Stimulated activated CD4-positive, alpha-beta T cell treated with anti-CD3 and anti-CD28 coated beads, Interleukin-1b, Interleukin-23, amount 100 ng/mL, for 48 hours (primary cell): ENCODE measurements at regions not wholly inside any gene's neighbourhood (a gene's known extent, or its start where the extent isn't known, plus 50 kb on each side); places are given as distances from the start of the nearest gene placed in this dataset.
"Not testable (repeated sequence)": the region's sequence is repeated elsewhere in the genome, so short reads cannot be mapped to it uniquely, and the experiment has no call there.

Experiments
- DNase-seq: peaks from one replicate; pipeline ENCODE4 v3.0.0-alpha.2; 2020

- no peak for DNase-seq
Measured at GRCh38 chr4:67035986-67036385, 509.3 kb downstream of the CENPC start.

- DNase-seq, result no peak
Measured at GRCh38 chr4:67035501-67035900, 509.8 kb downstream of the CENPC start.

- DNase-seq, result no peak
Measured at GRCh38 chr4:67030636-67031035, 514.7 kb downstream of the CENPC start.

GRCh38 chr4:67020438-67020797, 524.9 kb downstream of the CENPC start:
- DNase-seq, result no peak

- DNase-seq, result no peak
Measured at GRCh38 chr4:67019686-67020437, 525.4 kb downstream of the CENPC start.

- no peak for DNase-seq
Measured at GRCh38 chr4:67014592-67014991, 530.7 kb downstream of the CENPC start.

- no peak for DNase-seq
Measured at GRCh38 chr4:67006791-67007190, 538.5 kb downstream of the CENPC start.

- DNase-seq, result no peak
Measured at GRCh38 chr4:66991521-66991920, 553.8 kb downstream of the CENPC start.

- DNase-seq, result no peak
Measured at GRCh38 chr4:66974665-66975064, 570.6 kb downstream of the CENPC start.

GRCh38 chr4:66972087-66972486, 573.2 kb downstream of the CENPC start:
- no peak for DNase-seq

GRCh38 chr4:66964467-66964866, 580.8 kb downstream of the CENPC start:
- no peak for DNase-seq

GRCh38 chr4:66963084-66963483, 582.2 kb downstream of the CENPC start:
- no peak for DNase-seq

- DNase-seq, result no peak
Measured at GRCh38 chr4:66959207-66959606, 586.1 kb downstream of the CENPC start.

- no peak for DNase-seq
Measured at GRCh38 chr4:66956852-66957251, 588.5 kb downstream of the CENPC start.

GRCh38 chr4:66956426-66956825, 588.9 kb downstream of the CENPC start:
- DNase-seq, result no peak

GRCh38 chr4:66955784-66956183, 589.5 kb downstream of the CENPC start:
- DNase-seq, result no peak

GRCh38 chr4:66949419-66949818, 595.9 kb downstream of the CENPC start:
- no peak for DNase-seq

- DNase-seq, result no peak
Measured at GRCh38 chr4:66946761-66947160, 598.5 kb downstream of the CENPC start.

GRCh38 chr4:66943112-66943511, 602.2 kb downstream of the CENPC start:
- no peak for DNase-seq

- not testable (repeated sequence) for DNase-seq
Measured at GRCh38 chr4:66931981-66932380, 613.3 kb downstream of the CENPC start.

- DNase-seq, result no peak
Measured at GRCh38 chr4:66930206-66930605, 615.1 kb downstream of the CENPC start.

- DNase-seq, result no peak
Measured at GRCh38 chr4:66929748-66930147, 615.6 kb downstream of the CENPC start.

GRCh38 chr4:66928881-66929280, 616.4 kb downstream of the CENPC start:
- not testable (repeated sequence) for DNase-seq

- DNase-seq, result no peak
Measured at GRCh38 chr4:66927937-66928336, 617.4 kb downstream of the CENPC start.

GRCh38 chr4:66926687-66927086, 618.6 kb downstream of the CENPC start:
- DNase-seq, result no peak
